Muscle of leg (tissue), 3 donors: ENCODE measurements at regions not wholly inside any gene's neighbourhood (a gene's known extent, or its start where the extent isn't known, plus 50 kb on each side); places are given as distances from the start of the nearest gene placed in this dataset.
"Not testable (repeated sequence)": the region's sequence is repeated elsewhere in the genome, so short reads cannot be mapped to it uniquely, and the experiment has no call there.

Experiments used
- DNase-seq: peaks from one replicate; pipeline ENCODE4 v3.0.0; 2013
- H3K27ac ChIP-seq: one replicate; pipeline ENCODE4 v1.5.1; 2013; ENCODE audit warnings: mild to moderate bottlenecking, low read length, control low read depth
- H3K27me3 ChIP-seq: one replicate; pipeline ENCODE4 v1.6.1; 2013; ENCODE audit warnings: low read length; ENCODE audit not compliant: control insufficient read depth, insufficient read depth
- H3K36me3 ChIP-seq: one replicate; pipeline ENCODE4 v1.6.1; 2013; ENCODE audit warnings: low read length; ENCODE audit not compliant: control insufficient read depth, insufficient read depth
- H3K4me1 ChIP-seq: one replicate; pipeline ENCODE4 v1.6.1; 2013; ENCODE audit warnings: low read length; ENCODE audit not compliant: control insufficient read depth, insufficient read depth
- H3K4me3 ChIP-seq: one replicate; pipeline ENCODE4 v1.5.1; 2013; ENCODE audit warnings: low read length, control low read depth
- H3K9me3 ChIP-seq: replicated peaks from 2 replicates; pipeline ENCODE4 v1.6.1; 2013; ENCODE audit warnings: low read depth, low read length; ENCODE audit not compliant: control insufficient read depth
- WGBS: methylation state at CpG from one replicate; pipeline ENCODE4 v1.1.5; 2013; ENCODE audit warnings: missing lambda C conversion rate; ENCODE audit not compliant: insufficient coverage; 5-methylcytosine and 5-hydroxymethylcytosine counted together

DNA sequence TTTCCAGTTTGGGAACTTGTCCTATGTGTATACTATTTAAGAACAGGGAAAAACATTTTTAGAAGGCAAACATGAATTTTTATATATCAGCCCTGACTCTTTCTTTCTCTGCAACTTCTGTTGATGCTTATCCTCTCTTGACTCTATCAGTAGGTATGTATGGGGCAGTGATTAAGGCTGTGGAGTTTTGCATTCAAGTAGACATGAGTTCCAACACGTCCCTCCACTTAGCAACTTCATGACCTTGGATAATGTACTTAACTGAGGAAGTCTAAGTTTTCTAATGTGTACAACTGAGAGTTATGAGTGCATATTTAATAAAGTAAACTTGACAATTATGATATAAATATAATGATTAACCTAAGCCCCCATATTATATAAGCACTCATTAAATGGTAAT is 414.6 kb downstream of the TDRD3 start:
- Histone ChIP-seq H3K27me3 (no peaks in the 10 kb centered on the region), H3K36me3 (no peaks in the 10 kb centered on the region), H3K9me3 (no peaks in the 10 kb centered on the region), H3K4me3 (no peak overlapping the region), H3K27ac (no peak overlapping the region), H3K4me1 (no peaks in the 10 kb centered on the region)
- no CpG with 5 or more reads among the region's 1 CpG for WGBS
- no peak for DNase-seq

- DNase-seq, H3K9me3 ChIP-seq, H3K4me1 ChIP-seq, H3K27ac ChIP-seq, H3K27me3 ChIP-seq, H3K36me3 ChIP-seq, H3K4me3 ChIP-seq: not testable (repeated sequence)
- 96% methylated on average over 8 of the region's 13 CpGs for WGBS
These were observed 408.6 kb downstream of the TDRD3 start for GRCh38 chr13:60805640-60806039.

DNA sequence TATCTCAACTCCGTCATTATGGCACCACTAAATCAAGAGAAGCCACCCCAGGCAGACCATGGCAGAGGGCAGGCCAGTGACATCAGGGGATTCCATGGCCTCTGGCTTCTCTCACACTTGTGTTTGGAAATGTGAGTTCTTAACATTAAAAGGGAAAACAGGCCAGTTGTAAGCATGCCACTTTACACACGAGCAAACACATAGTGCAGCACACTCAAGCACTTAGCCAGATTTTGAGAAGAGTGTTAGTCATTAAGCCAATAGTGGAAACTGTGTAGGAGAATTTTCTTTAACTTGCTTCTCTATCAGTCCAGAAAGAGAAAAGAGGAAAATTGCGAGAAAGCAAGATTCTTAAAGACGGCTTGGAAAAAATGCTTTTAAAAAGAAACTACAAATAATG is 401.5 kb downstream of the TDRD3 start:
- H3K4me3 ChIP-seq = no peak overlapping the region
- no peak for DNase-seq
- H3K27me3 ChIP-seq = no peaks in the 10 kb centered on the region
- H3K9me3 ChIP-seq = no peaks in the 10 kb centered on the region
- no peak overlapping the region for H3K27ac ChIP-seq
- WGBS = no CpG with 5 or more reads among the region's 4 CpGs
- no peaks in the 10 kb centered on the region for H3K36me3 ChIP-seq
- no peaks in the 10 kb centered on the region for H3K4me1 ChIP-seq

GRCh38 chr13:60797112-60797511 is 400.1 kb downstream of the TDRD3 start:
- H3K4me3 ChIP-seq = no peak overlapping the region
- no CpG with 5 or more reads among the region's 2 CpGs for WGBS
- no peaks in the 10 kb centered on the region for H3K27me3 ChIP-seq
- no peak overlapping the region for H3K27ac ChIP-seq
- H3K36me3 ChIP-seq = no peaks in the 10 kb centered on the region
- H3K9me3 ChIP-seq = no peaks in the 10 kb centered on the region
- no peak for DNase-seq
- no peaks in the 10 kb centered on the region for H3K4me1 ChIP-seq

- H3K9me3 ChIP-seq = no peaks in the 10 kb centered on the region
- no peak overlapping the region for H3K27ac ChIP-seq
- no peaks in the 10 kb centered on the region for H3K27me3 ChIP-seq
- H3K36me3 ChIP-seq = no peaks in the 10 kb centered on the region
- no peak overlapping the region for H3K4me3 ChIP-seq
- DNase-seq = no peak
- H3K4me1 ChIP-seq = no peaks in the 10 kb centered on the region
- WGBS = 74% methylated on average over 2 of the region's 4 CpGs
These were observed 397.7 kb downstream of the TDRD3 start for GRCh38 chr13:60794751-60795150.

DNA sequence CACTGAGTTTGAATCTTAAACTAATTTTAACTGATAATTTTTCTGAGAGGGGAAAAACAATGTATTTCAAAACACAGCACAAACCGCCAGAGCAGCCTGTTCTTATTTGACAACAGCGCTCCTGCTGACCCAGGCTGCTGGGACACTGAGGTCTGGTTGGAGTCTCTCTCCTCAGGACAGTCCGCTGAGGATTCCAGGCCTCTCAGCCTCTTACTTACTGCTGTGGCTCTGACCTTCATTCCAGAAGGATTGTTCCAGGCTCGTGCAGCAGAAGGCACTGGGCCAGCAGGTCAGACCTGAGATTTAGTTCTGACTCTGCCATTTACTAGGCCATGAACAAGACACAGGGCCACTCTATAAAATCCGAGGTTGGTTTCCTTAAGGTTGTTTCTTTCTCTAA is 393.6 kb downstream of the TDRD3 start:
- H3K27ac ChIP-seq = no peak overlapping the region
- no peaks in the 10 kb centered on the region for H3K4me1 ChIP-seq
- H3K27me3 ChIP-seq = no peaks in the 10 kb centered on the region
- 74% methylated on average over 4 of the region's 5 CpGs for WGBS
- no peak overlapping the region for H3K4me3 ChIP-seq
- DNase-seq = no peak
- H3K9me3 ChIP-seq = no peaks in the 10 kb centered on the region
- H3K36me3 ChIP-seq = no peaks in the 10 kb centered on the region

DNA sequence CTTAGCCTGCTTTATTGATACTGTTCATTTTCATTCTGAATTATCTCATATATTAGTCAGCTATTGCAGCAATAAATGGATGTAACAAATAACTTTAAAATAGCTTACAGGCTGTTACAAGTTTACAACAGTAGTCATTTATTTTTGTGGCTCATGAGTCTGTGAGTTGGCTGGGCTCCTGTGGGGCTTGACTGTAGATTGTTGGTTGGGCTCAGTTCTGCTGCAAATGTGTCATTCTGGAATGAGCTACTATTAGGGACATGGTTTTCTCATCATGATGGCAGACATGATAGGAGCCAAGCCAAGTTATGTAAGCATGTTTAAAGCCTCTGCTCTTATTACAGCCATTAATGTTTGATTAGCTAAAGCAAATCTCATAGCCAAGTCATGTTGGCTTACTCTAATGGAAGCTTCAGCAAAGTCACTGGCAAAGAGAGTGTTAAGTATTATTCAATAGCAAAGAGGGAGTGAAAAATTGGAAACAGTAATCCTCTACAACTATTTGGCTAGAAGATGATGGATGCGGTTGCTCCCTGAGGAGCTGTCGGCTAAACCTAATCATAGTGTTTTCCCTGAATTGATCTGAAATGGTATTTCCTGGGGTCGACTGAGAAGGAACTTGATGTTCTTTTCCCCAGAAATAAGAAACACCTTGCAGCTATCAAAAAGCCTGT is 391.3 kb downstream of the TDRD3 start:
- no CpG with 5 or more reads among the region's 3 CpGs for WGBS
- H3K36me3 ChIP-seq = no peaks in the 10 kb centered on the region
- H3K9me3 ChIP-seq = no peaks in the 10 kb centered on the region
- DNase-seq = peak; percentile 81
- no peaks in the 10 kb centered on the region for H3K27me3 ChIP-seq
- no peaks in the 10 kb centered on the region for H3K4me1 ChIP-seq
- no peak overlapping the region for H3K4me3 ChIP-seq
- H3K27ac ChIP-seq = no peak overlapping the region

- Histone ChIP-seq H3K27me3 (no peaks in the 10 kb centered on the region), H3K4me3 (no peak overlapping the region), H3K27ac (no peak overlapping the region), H3K36me3 (no peaks in the 10 kb centered on the region), H3K4me1 (no peaks in the 10 kb centered on the region), H3K9me3 (no peaks in the 10 kb centered on the region)
- no peak for DNase-seq
These were observed 390.1 kb downstream of the TDRD3 start for GRCh38 chr13:60787083-60787482.

DNA sequence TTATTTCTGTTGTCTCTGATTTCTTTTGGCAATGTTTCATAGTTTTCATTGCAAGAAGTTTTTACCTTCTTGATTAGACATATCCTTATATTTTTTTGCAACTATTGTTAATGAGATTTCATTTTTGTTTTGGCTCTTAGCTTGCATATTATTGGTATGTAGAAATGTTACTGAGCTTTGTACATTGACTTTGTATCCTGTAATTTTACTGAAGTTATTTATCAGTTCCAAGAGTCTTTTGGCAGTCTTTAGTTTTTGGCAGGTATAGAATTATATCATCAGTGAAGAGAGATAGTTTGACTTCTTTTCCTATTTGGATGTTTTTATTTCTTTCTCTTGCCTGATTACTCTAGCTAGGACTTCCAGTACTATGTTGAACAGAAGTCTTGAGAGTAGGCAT is 375.7 kb downstream of the TDRD3 start:
- Histone ChIP-seq H3K36me3 (no peaks in the 10 kb centered on the region), H3K27ac (no peak overlapping the region), H3K4me1 (no peaks in the 10 kb centered on the region), H3K9me3 (no peaks in the 10 kb centered on the region), H3K27me3 (no peaks in the 10 kb centered on the region), H3K4me3 (no peak overlapping the region)
- peak; percentile 63 for DNase-seq

- Histone ChIP-seq H3K4me1 (no peaks in the 10 kb centered on the region), H3K27me3 (no peaks in the 10 kb centered on the region), H3K36me3 (no peaks in the 10 kb centered on the region), H3K4me3 (no peak overlapping the region), H3K9me3 (no peaks in the 10 kb centered on the region), H3K27ac (no peak overlapping the region)
- WGBS = 76% methylated on average over 2 of the region's 5 CpGs
- peak; percentile 5 for DNase-seq
These were observed 368.8 kb downstream of the TDRD3 start for GRCh38 chr13:60765700-60766411.

DNA sequence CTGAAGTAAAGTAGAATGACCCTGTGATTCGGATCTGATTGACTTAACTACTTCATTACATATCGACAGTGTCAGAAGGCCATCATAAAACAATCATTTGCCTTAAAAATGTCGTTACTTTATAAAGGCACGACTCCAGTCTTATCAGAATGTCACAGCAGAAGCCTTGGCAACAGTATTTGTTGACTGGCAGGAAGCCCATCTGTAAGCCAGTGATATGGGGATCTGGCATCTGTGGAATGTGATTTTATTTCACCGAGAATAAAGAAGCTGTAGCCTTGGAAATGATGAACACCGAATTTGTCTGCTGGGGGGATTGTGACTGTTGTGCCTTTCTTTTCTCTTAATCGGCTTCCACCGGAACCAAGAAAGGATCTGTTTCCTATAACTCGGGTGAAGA is 362.5 kb downstream of the TDRD3 start:
- 36% methylated on average over 3 of the region's 9 CpGs for WGBS
- no peaks in the 10 kb centered on the region for H3K36me3 ChIP-seq
- peak; percentile 16 for DNase-seq
- H3K27ac ChIP-seq = no peak overlapping the region
- no peak overlapping the region for H3K4me3 ChIP-seq
- H3K27me3 ChIP-seq = no peaks in the 10 kb centered on the region
- H3K4me1 ChIP-seq = peaks cover 5% of the 10 kb centered on the region
- no peaks in the 10 kb centered on the region for H3K9me3 ChIP-seq
